IPS DF 6.9 (cell line): ENCODE measurements at regions not wholly inside any gene's neighbourhood (a gene's known extent, or its start where the extent isn't known, plus 50 kb on each side); places are given as distances from the start of the nearest gene placed in this dataset.

Experiments
- DNase-seq: peaks from one replicate; pipeline ENCODE4 v3.0.0-alpha.2; 2013; ENCODE audit warnings: low read depth, low spot score
- H3K27ac ChIP-seq: one replicate; pipeline ENCODE4 v1.5.1; 2013; ENCODE audit warnings: low read length, control low read depth
- H3K27me3 ChIP-seq: 2 replicates; pipeline ENCODE4 v1.6.1; 2013; ENCODE audit warnings: mild to moderate bottlenecking, low read length; ENCODE audit not compliant: control insufficient read depth, insufficient read depth
- H3K36me3 ChIP-seq: 2 replicates; pipeline ENCODE4 v1.6.1; 2013; ENCODE audit warnings: low read length; ENCODE audit not compliant: control insufficient read depth, insufficient read depth
- H3K4me1 ChIP-seq: 2 replicates; pipeline ENCODE4 v1.6.1; 2013; ENCODE audit warnings: low read length; ENCODE audit not compliant: control insufficient read depth, insufficient read depth
- H3K4me3 ChIP-seq: 2 replicates; pipeline ENCODE4 v1.5.1; 2013; ENCODE audit warnings: mild to moderate bottlenecking, low read length
- H3K9me3 ChIP-seq: 2 replicates; pipeline ENCODE4 v1.6.1; 2013; ENCODE audit warnings: low read length, inconsistent platforms; ENCODE audit not compliant: control insufficient read depth, insufficient read depth
- WGBS: extraction: QIAGEN DNeasy Blood & Tissue Kit; methylation state at CpG from one replicate; pipeline ENCODE4 v1.1.7; 2013; ENCODE audit warnings: mixed read lengths, missing lambda C conversion rate; ENCODE audit not compliant: insufficient read length, insufficient coverage; 5-methylcytosine and 5-hydroxymethylcytosine counted together

DNA sequence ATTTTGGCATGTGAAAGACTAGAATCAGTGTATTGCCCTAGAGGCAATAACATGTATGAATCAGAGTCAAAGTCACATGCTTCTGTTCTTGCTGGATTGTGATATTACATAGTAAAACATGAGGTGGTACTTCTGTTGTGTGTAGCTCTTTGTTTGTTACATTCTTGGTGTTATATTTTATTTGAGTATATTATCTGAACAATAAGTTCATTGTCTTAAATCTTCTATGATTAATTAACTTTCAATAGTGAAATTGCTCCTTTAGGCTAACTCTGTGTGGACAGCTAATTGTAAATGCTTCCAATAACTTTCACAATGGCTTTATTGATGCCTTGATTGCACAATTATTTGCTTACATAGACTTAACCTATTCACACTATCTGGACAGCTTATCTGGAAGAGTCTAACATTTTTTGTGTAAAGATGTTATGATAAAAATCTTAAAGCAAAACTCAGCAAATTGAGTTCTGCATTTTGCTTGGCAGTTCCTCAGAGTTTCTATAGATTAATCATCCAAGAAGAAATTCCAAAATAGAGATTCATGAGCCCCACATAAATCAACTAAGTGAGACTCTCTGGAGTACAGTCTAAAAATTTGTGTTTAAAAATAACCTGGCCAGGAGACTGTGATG, 239.6 kb upstream of the TUSC1 start:
- H3K9me3 ChIP-seq = no peaks in the 10 kb centered on the region
- H3K27me3 ChIP-seq = no peaks in the 10 kb centered on the region
- no peaks in the 10 kb centered on the region for H3K36me3 ChIP-seq
- H3K4me1 ChIP-seq = 0 out of 2 replicates have a peak, but pooled peaks cover 1% of the 10 kb centered on the region
- DNase-seq = no peak
- H3K27ac ChIP-seq = no peak overlapping the region
- H3K4me3 ChIP-seq = no peak overlapping the region

DNA sequence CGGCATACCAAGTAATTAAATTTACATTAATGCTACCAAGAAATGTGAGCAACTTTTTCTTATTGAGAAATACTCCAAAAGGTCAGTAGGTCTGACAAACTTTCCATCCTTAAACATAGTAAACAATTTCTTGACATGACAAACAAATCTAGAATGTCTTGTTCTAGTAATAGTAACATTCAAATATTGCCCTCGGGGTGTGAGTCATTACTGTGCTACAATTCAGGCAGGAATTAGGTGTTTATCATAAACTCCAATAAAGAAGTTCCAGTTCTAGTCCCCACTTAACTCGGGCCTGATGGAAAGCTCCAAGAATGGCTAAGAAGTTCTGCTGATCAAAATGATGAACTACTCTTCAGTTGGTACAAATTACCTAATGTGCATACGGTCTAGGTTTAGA, 235.6 kb upstream of the TUSC1 start:
- no peaks in the 10 kb centered on the region for H3K36me3 ChIP-seq
- no peak for DNase-seq
- no CpG with 5 or more reads among the region's 4 CpGs for WGBS

DNA sequence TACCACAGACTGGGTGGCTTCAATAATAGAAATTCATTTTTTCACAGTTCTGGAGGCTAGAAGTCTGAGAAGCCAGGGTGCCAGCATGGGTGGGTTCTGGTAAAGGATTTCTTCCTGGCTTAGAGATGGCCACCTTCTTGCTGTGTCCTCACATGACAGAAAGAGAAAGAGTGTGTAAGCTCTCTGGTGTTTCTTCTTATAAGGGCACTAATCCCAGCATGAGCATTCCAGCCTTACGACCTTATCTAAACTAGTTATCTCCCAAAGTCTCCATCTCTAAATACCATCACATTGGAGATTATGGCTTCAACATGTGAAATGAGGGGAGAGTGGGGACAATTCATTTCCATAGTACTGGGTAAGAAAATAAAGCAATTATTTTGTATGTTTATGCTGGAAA, 226.5 kb upstream of the TUSC1 start:
- no peak overlapping the region for H3K27ac ChIP-seq
- WGBS = no CpG with 5 or more reads among the region's 1 CpG
- H3K4me1 ChIP-seq = no peaks in the 10 kb centered on the region
- H3K27me3 ChIP-seq = no peaks in the 10 kb centered on the region
- no peak overlapping the region for H3K4me3 ChIP-seq
- no peak for DNase-seq
- H3K9me3 ChIP-seq = no peaks in the 10 kb centered on the region
- H3K36me3 ChIP-seq = no peaks in the 10 kb centered on the region

More for the DNA sequence above, 235.6 kb upstream of the TUSC1 start:
- Histone ChIP-seq H3K27me3 (no peaks in the 10 kb centered on the region), H3K9me3 (no peaks in the 10 kb centered on the region), H3K4me1 (no peaks in the 10 kb centered on the region), H3K27ac (no peak overlapping the region), H3K4me3 (no peak overlapping the region)

DNA sequence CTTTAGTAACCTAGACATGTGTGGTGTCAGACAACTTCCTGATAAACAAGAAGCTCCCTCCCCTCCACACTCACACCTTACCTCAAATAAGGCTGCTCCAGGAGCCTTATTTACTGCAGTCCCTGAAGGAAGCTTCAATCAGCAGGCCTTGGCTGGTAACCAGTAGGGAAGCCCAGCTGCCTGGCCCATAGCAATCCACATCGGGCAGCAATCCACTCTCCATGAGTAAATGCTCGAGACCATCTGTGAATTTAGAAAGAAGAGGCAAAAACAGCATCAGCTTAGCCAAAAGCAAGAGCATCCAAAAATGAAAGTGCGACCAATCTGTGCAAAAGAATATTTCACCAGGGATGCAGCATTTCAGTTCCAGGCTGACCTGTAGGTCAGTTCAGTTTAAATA, 213.3 kb upstream of the TUSC1 start:
- DNase-seq = no peak
- Histone ChIP-seq H3K4me1 (no peaks in the 10 kb centered on the region), H3K36me3 (no peaks in the 10 kb centered on the region), H3K4me3 (no peak overlapping the region), H3K9me3 (0 out of 2 replicates have a peak, but pooled peaks cover 1% of the 10 kb centered on the region), H3K27ac (no peak overlapping the region), H3K27me3 (no peaks in the 10 kb centered on the region)
- WGBS = no CpG with 5 or more reads among the region's 3 CpGs

DNA sequence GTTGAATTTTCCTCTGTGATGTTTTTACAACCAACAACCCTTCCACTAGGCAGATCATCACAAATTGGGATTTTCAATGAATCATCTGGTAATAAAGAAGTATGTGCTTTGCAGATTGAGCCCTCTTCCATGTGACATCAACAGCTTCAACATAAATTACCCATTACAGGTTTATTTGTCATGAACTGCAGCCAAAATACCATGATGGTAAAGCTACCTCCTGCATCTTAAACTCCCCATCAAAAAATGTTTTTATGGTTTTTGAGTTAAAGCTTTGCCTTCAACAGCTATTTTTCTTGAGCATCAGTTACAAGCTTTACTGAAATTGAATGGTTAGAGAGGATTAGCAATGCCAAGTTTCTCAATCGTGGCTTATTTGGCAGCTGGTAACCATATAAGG, 211.4 kb upstream of the TUSC1 start:
- H3K27ac ChIP-seq = no peak overlapping the region
- no peak overlapping the region for H3K4me3 ChIP-seq
- 0 out of 2 replicates have a peak, but pooled peaks cover 1% of the 10 kb centered on the region for H3K9me3 ChIP-seq
- no CpG with 5 or more reads among the region's 1 CpG for WGBS
- H3K36me3 ChIP-seq = no peaks in the 10 kb centered on the region
- no peak for DNase-seq
- H3K27me3 ChIP-seq = no peaks in the 10 kb centered on the region
- no peaks in the 10 kb centered on the region for H3K4me1 ChIP-seq

DNA sequence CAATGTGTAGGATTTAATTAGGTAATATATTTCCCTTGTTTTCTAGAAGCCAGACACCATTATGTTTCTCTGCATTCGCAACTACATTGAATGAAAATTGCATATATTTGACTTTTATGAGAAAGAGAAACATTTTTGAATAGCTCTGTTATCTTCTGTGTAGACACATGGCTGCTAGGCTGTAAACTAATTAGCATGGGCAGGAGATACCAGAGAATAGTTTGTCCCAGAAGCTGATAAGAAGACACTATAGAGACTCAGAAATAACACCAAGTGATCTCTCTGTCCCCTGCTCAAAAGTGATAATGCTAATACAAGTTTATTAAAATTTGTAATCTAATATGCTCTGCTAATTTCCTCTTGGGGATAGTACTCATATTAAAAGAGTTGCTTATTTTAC, 198.0 kb upstream of the TUSC1 start:
- Histone ChIP-seq H3K9me3 (no peaks in the 10 kb centered on the region), H3K4me3 (no peak overlapping the region), H3K4me1 (no peaks in the 10 kb centered on the region), H3K27me3 (no peaks in the 10 kb centered on the region), H3K36me3 (no peaks in the 10 kb centered on the region), H3K27ac (no peak overlapping the region)
- DNase-seq = no peak
- WGBS = no CpG with 5 or more reads among the region's 1 CpG

DNA sequence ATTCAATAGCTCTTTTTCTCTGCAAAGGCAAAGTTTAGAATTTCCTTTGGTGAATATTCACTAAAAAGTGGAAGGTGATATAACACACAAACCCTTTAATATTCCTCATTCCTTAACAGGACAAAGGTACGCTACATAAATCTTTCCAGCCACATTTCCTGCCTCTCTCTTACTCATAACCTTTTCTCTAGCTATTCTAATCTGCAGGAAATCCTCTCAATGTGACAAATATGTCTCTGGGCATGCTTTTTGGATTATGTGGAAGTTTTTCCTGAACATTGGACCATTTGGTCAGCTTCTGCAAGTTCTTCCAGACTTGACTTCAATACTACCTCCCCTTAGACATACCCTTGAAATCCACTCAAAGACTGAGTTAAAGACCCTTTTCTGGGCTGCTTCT, 186.3 kb upstream of the TUSC1 start:
- Histone ChIP-seq H3K36me3 (no peaks in the 10 kb centered on the region), H3K4me3 (no peak overlapping the region), H3K27me3 (no peaks in the 10 kb centered on the region), H3K4me1 (no peaks in the 10 kb centered on the region), H3K9me3 (no peaks in the 10 kb centered on the region), H3K27ac (no peak overlapping the region)
- DNase-seq = no peak
- WGBS = no CpG with 5 or more reads among the region's 1 CpG

DNA sequence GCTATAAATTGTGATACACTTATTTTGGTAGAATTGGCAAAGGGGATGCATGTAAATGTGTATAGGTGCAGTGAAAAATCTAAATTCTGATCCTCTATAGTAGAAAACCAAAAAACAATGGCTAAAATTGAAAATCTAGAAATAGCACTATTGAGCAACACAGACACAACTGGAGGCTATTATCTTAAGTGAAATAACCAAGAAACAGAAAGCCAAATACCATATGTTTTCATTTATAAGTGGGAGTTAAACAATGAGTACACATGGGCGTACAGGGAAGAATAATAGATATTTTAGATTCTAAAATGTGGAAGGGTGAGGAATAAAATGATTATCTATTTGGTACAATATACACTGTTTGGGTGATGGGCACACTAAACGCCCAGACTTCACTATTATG, 183.2 kb upstream of the TUSC1 start:
- Histone ChIP-seq H3K36me3 (no peaks in the 10 kb centered on the region), H3K4me1 (no peaks in the 10 kb centered on the region), H3K9me3 (no peaks in the 10 kb centered on the region), H3K4me3 (no peak overlapping the region), H3K27ac (no peak overlapping the region), H3K27me3 (no peaks in the 10 kb centered on the region)
- WGBS = no CpG with 5 or more reads among the region's 2 CpGs
- no peak for DNase-seq

DNA sequence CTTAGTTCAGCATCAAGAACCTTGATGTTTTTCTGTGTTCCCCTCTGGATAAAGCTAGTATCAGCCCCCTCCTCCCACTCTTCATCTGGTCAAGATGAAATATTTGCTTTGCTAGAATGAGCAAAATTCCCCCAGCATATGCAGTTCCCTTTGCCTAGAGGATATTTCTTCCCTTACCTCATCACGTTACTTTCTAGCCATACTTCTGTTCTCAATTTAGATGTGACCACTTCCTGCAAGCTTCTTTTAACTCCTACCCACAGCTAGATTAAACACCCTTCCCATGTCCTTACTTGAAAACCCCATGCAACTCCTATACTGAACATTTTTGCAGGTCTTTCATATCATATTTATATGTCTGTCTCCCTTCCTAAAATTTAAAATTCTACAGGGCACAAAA, 178.9 kb upstream of the TUSC1 start:
- Histone ChIP-seq H3K36me3 (no peaks in the 10 kb centered on the region), H3K4me3 (no peak overlapping the region), H3K27ac (no peak overlapping the region), H3K27me3 (no peaks in the 10 kb centered on the region), H3K4me1 (no peaks in the 10 kb centered on the region), H3K9me3 (no peaks in the 10 kb centered on the region)
- no peak for DNase-seq
- WGBS = no CpG with 5 or more reads among the region's 1 CpG

GRCh38 chr9:25850803-25851202, 172.6 kb upstream of the TUSC1 start:
- no peaks in the 10 kb centered on the region for H3K27me3 ChIP-seq
- H3K36me3 ChIP-seq = no peaks in the 10 kb centered on the region
- no peak overlapping the region for H3K27ac ChIP-seq
- no peaks in the 10 kb centered on the region for H3K4me1 ChIP-seq
- WGBS = 100% methylated on average over 2 of the region's 2 CpGs
- DNase-seq = no peak
- H3K9me3 ChIP-seq = peaks cover 1% of the 10 kb centered on the region; the same call in 1 of the 2 replicates
- H3K4me3 ChIP-seq = no peak overlapping the region

- H3K27ac ChIP-seq = no peak overlapping the region
- no peaks in the 10 kb centered on the region for H3K36me3 ChIP-seq
- no peaks in the 10 kb centered on the region for H3K9me3 ChIP-seq
- H3K4me3 ChIP-seq = no peak overlapping the region
- H3K27me3 ChIP-seq = no peaks in the 10 kb centered on the region
- no peak for DNase-seq
- no CpG with 5 or more reads among the region's 1 CpG for WGBS
- no peaks in the 10 kb centered on the region for H3K4me1 ChIP-seq
These were observed 167.6 kb upstream of the TUSC1 start for GRCh38 chr9:25845867-25846266.
